K562 (cell line): ENCODE measurements at regions not wholly inside any gene's neighbourhood (a gene's known extent, or its start where the extent isn't known, plus 50 kb on each side); places are given as distances from the start of the nearest gene placed in this dataset.

Experiments
- ATAC-seq: fragments of 200-7000 bp; cut with Tn5 transposase; 3 replicates; pipeline ENCODE4 v1.9.1; 2020; ENCODE audit warnings: moderate library complexity
- BruUV-seq: library from RNA; stranded (reverse); fragments of 400-500 nt; replicated peaks from 2 replicates; lab custom pipeline; 2021; lab: Mats Ljungman, UMichigan
- CTCF ChIA-PET: fragments of 300-600 bp; formaldehyde crosslinking; extraction: SDS; loops from one replicate; lab custom pipeline; 2021; ENCODE audit warnings: low intra/inter-chr PET ratio; lab: Yijun Ruan, JAX
- POLR2A ChIA-PET: fragments of 300-600, 350-650 bp; sonication (Branson Sonifier 250); formaldehyde crosslinking; extraction: SDS; loops from one replicate; lab custom pipeline; 2021; ENCODE audit warnings: antibody characterized with exemption, inconsistent platforms; lab: Yijun Ruan, JAX
- DNase-seq, 4 experiments: peaks; one replicate each; pipeline versions ENCODE4 v3.0.0 to v3.0.0-alpha.2; 2011 to 2018; ENCODE audit warnings: low spot score in 3 of 4, mixed read lengths in 3 of 4; ENCODE audit errors: extremely low read depth in 1 of 4
- FAIRE-seq: peaks from 2 replicates; lab custom pipeline; 2011; peaks lifted over from hg19 to GRCh38; lab: Jason Lieb, UNC
- H2AFZ ChIP-seq: 2 replicates; pipeline ENCODE4 v1.6.0; 2011; ENCODE audit warnings: low read depth, low read length, control low read depth, inconsistent platforms
- H3K27ac ChIP-seq: fragments of 200-600 bp; 3 replicates; pipeline ENCODE4 v1.8.0; 2011; ENCODE audit warnings: low read depth, mild to moderate bottlenecking, control low read depth, inconsistent platforms, low read length, moderate library complexity, mixed read lengths; ENCODE audit errors: extremely low read depth
- H3K27me3 ChIP-seq, 2 experiments: fragments of 300-600 bp in 1 of 2; 2 replicates in 1 of 2; 3 replicates in 1 of 2; pipeline versions ENCODE4 v1.6.0 to v1.8.0; 2011; ENCODE audit warnings: inconsistent platforms in 2 of 2, low read length in 2 of 2, mild to moderate bottlenecking in 1 of 2, mixed read lengths in 1 of 2, moderate library complexity in 1 of 2; ENCODE audit not compliant: control insufficient read depth in 2 of 2, insufficient read depth in 2 of 2
- H3K36me3 ChIP-seq: fragments of 300-600 bp; 3 replicates; pipeline ENCODE4 v1.8.0; 2011; ENCODE audit warnings: mild to moderate bottlenecking, low read length, inconsistent platforms; ENCODE audit not compliant: control insufficient read depth, insufficient read depth
- H3K4me1 ChIP-seq, 2 experiments: fragments of 200-600 bp in 1 of 2; replicated peaks in 1 of 2; 2 replicates in 1 of 2; 3 replicates in 1 of 2; pipeline versions ENCODE4 v1.5.1 to v1.8.0; 2011; ENCODE audit warnings: inconsistent platforms in 2 of 2, low read length in 2 of 2, mild to moderate bottlenecking in 1 of 2, mixed read lengths in 1 of 2, moderate library complexity in 1 of 2; ENCODE audit not compliant: control insufficient read depth in 2 of 2, insufficient read depth in 2 of 2
- H3K4me2 ChIP-seq: 2 replicates; pipeline ENCODE4 v1.6.1; 2011; ENCODE audit warnings: low read length, control low read depth, inconsistent platforms, mixed read lengths; ENCODE audit not compliant: insufficient read depth
- H3K4me3 ChIP-seq: fragments of 200-600 bp; sonication (generic), shearing (Covaris generic); 2 replicates; pipeline ENCODE4 v1.5.1; 2016; ENCODE audit warnings: control low read depth, inconsistent platforms
- H3K79me2 ChIP-seq: fragments of 200-600 bp; 3 replicates; pipeline ENCODE4 v1.8.0; 2011; ENCODE audit warnings: low read length, inconsistent platforms; ENCODE audit not compliant: control insufficient read depth, insufficient read depth
- H3K9ac ChIP-seq, 2 experiments: 2 replicates each; pipeline versions ENCODE4 v1.6.0 to v1.6.1; 2011; ENCODE audit warnings: low read depth in 2 of 2, low read length in 2 of 2, control low read depth in 1 of 2, inconsistent platforms in 1 of 2, mild to moderate bottlenecking in 1 of 2, mixed read lengths in 1 of 2; ENCODE audit not compliant: insufficient read depth in 1 of 2
- H3K9me1 ChIP-seq: one replicate; pipeline ENCODE4 v1.6.0; 2011; ENCODE audit warnings: inconsistent platforms, mild to moderate bottlenecking, low read length, moderate library complexity; ENCODE audit not compliant: control insufficient read depth, insufficient read depth
- H3K9me3 ChIP-seq: replicated peaks from 2 replicates; pipeline ENCODE4 v1.5.1; 2011; ENCODE audit warnings: low read depth, low read length, inconsistent platforms; ENCODE audit not compliant: control insufficient read depth, insufficient read depth
- H4K20me1 ChIP-seq: replicated peaks from 2 replicates; pipeline ENCODE4 v1.6.1; 2011; ENCODE audit warnings: low read length, inconsistent platforms, mixed read lengths; ENCODE audit not compliant: control insufficient read depth, insufficient read depth
- ARHGAP35 ChIP-seq: fragments of 450-650 bp; IDR thresholded peaks from 2 replicates; pipeline ENCODE4 v1.6.1; 2018; ENCODE audit not compliant: partially characterized antibody
- BRF1 ChIP-seq: IDR thresholded peaks from 3 replicates; pipeline ENCODE4 v1.6.1; 2011; ENCODE audit warnings: borderline replicate concordance, mild to moderate bottlenecking; ENCODE audit not compliant: insufficient read length; ENCODE audit errors: extremely low read depth
- ESRRA ChIP-seq: fragments of 450-650 bp; IDR thresholded peaks from 2 replicates; pipeline ENCODE4 v1.6.1; 2014; ENCODE audit warnings: low read depth, mild to moderate bottlenecking, moderate library complexity, borderline replicate concordance
- GTF2B ChIP-seq: IDR thresholded peaks from 2 replicates; pipeline ENCODE4 v1.6.1; 2011; ENCODE audit not compliant: insufficient read length; ENCODE audit errors: extremely low read depth
- HDAC8 ChIP-seq: fragments of 450-650 bp; IDR thresholded peaks from 2 replicates; pipeline ENCODE4 v1.6.1; 2016; ENCODE audit warnings: mild to moderate bottlenecking, missing genetic modification characterization, moderate library complexity, missing compliant biosample characterization
- MIER1 ChIP-seq: fragments of 450-650 bp; IDR thresholded peaks from 2 replicates; pipeline ENCODE4 v1.6.1; 2016; ENCODE audit warnings: antibody characterized with exemption, mild to moderate bottlenecking, low read depth
- NCOA2 ChIP-seq, 2 experiments: fragments of 450-650 bp; IDR thresholded peaks; 2 replicates each; pipeline ENCODE4 v1.6.1; 2018; ENCODE audit warnings: mild to moderate bottlenecking in 2 of 2, moderate library complexity in 1 of 2; ENCODE audit not compliant: partially characterized antibody in 2 of 2
- NFIC ChIP-seq: fragments of 450-650 bp; IDR thresholded peaks from 2 replicates; pipeline ENCODE4 v1.6.1; 2017; ENCODE audit warnings: mild to moderate bottlenecking, inconsistent platforms
- NFIX ChIP-seq: fragments of 250-450 bp; sonication (Bioruptor Pico); IDR thresholded peaks from 2 replicates; pipeline ENCODE4 v1.4.0; 2020; ENCODE audit warnings: low read depth, mild to moderate bottlenecking, moderate library complexity
- PRDM10 ChIP-seq: fragments of 450-650 bp; IDR thresholded peaks from 2 replicates; pipeline ENCODE4 v1.6.1; 2018; ENCODE audit not compliant: partially characterized antibody
- SAP30 ChIP-seq: fragments of 200-600 bp; sonication (generic); IDR thresholded peaks from 2 replicates; pipeline ENCODE4 v1.6.1; 2012; ENCODE audit warnings: borderline replicate concordance, low read depth, mild to moderate bottlenecking, moderate library complexity, low read length, control low read depth, inconsistent platforms; ENCODE audit not compliant: insufficient read depth, poor library complexity, severe bottlenecking
- SMARCA4 ChIP-seq: fragments of 450-650 bp; IDR thresholded peaks from 2 replicates; pipeline ENCODE4 v1.6.1; 2016
- SREBF2 ChIP-seq: sonication (generic); formaldehyde crosslinking; IDR thresholded peaks from 2 replicates; pipeline ENCODE4 v1.4.0; 2020; ENCODE audit warnings: mild to moderate bottlenecking, missing genetic modification reagents
- ZNF121 ChIP-seq: sonication (generic); formaldehyde crosslinking; conservative IDR thresholded peaks from 2 replicates; pipeline ENCODE4 v1.8.0; 2022; ENCODE audit warnings: missing genetic modification reagents
- ZNF316 ChIP-seq: fragments of 450-650 bp; IDR thresholded peaks from 2 replicates; pipeline ENCODE4 v1.6.1; 2016
- ZNF778 ChIP-seq: fragments of 450-650 bp; formaldehyde crosslinking; IDR thresholded peaks from 2 replicates; pipeline ENCODE4 v1.4.0; 2020; ENCODE audit warnings: mild to moderate bottlenecking, moderate library complexity
- WGBS: fragments of 100-300 bp; shearing (Covaris generic); methylation state at CpG from one replicate; pipeline ENCODE4 v1.1.6; 2016; ENCODE audit warnings: low coverage, mixed read lengths; ENCODE audit not compliant: insufficient coverage; ENCODE audit errors: missing lambda C conversion rate; 5-methylcytosine and 5-hydroxymethylcytosine counted together
- in situ Hi-C: fragments of 300-500 bp; cut with MboI; formaldehyde crosslinking; loops from 4 replicates; pipeline ENCODE4 v1.15.0; 2018; ENCODE audit warnings: inconsistent platforms, mixed read lengths
- intact Hi-C: fragments of 100-400 bp; cut with micrococcal nuclease; formaldehyde crosslinking; loops from 2 replicates; pipeline ENCODE4 v1.14.2; 2022

- TF ChIP-seq PRDM10 = peak; percentile 62
- 0 out of 2 replicates have a peak, but pooled peaks have one; percentile 22 for TF ChIP-seq NFIC
- TF ChIP-seq NCOA2 (IDR thresholded peaks at IDR 0.05; ENCODE audit: partially characterized antibody in 2 of 2) = no peak
- TF ChIP-seq ZNF121 (CRISPR knock-in tag) = no peak
- TF ChIP-seq, all 486 proteins: peak for 4
Measured at GRCh38 chr7:152522571-152523067, 86.8 kb upstream of the KMT2C start (continued).

- Histone ChIP-seq H2AFZ (no peak overlapping the region), H3K9ac (peak overlapping the region in 1 of 2 experiments; percentile 59; a peak in 2 of 4 replicates), H3K4me2 (no peak overlapping the region; the same call in 1 of the 2 replicates), H3K9me1 (no peaks in the 10 kb centered on the region), H3K36me3 (no peaks in the 10 kb centered on the region), H3K79me2 (no peaks in the 10 kb centered on the region), H3K27ac (no peak overlapping the region), H3K4me1 (peaks cover 14 to 16% of the 10 kb centered on the region in 2 experiments; a peak in 4 of 5 replicates), H3K9me3 (no peaks in the 10 kb centered on the region), H3K27me3 (peaks cover 16 to 25% of the 10 kb centered on the region in 2 experiments; a peak in 4 of 5 replicates), H4K20me1 (no peaks in the 10 kb centered on the region), H3K4me3 (no peak overlapping the region)
- CTCF ChIA-PET = no interaction called here
- in situ Hi-C loops = no loop called here
- intact Hi-C loops = no loop called here
- BruUV-seq = no TSS peak
- POLR2A ChIA-PET = interaction anchor here (1.1 kb wide), 1 partner anchor 23 kb away, joined by 3 read pairs; no protein-coding TSS in a partner anchor
- no peak for FAIRE-seq
- ATAC-seq = peak; percentile 55
- DNase-seq = no peak
- WGBS = 42% methylated on average over 10 of the region's 11 CpGs
- TF ChIP-seq SAP30 = no peak
- TF ChIP-seq HDAC8 (tag) = no peak
- no peak for TF ChIP-seq BRF1
- peak; percentile 86 for TF ChIP-seq ESRRA
- TF ChIP-seq SREBF2 (CRISPR knock-in tag) = no peak
- TF ChIP-seq GTF2B = no peak
- no peak for TF ChIP-seq NFIX (CRISPR knock-in tag)
- TF ChIP-seq SMARCA4 = no peak
- no peak for TF ChIP-seq ARHGAP35
- TF ChIP-seq ZNF316 = peak; percentile 47
- TF ChIP-seq ZNF778 (CRISPR knock-in tag) = no peak
- no peak for TF ChIP-seq MIER1
Measured at GRCh38 chr7:152521420-152522337, 85.9 kb upstream of the KMT2C start.
